PC-9 (cell line): ENCODE measurements at regions not wholly inside any gene's neighbourhood (a gene's known extent, or its start where the extent isn't known, plus 50 kb on each side); places are given as distances from the start of the nearest gene placed in this dataset.

ENCODE experiments used
- BruUV-seq: library from RNA; stranded (reverse); fragments of 400-500 nt; replicated peaks from 2 replicates; lab custom pipeline; 2021; lab: Mats Ljungman, UMichigan
- CTCF ChIA-PET: fragments of 300-600 bp; sonication (Branson Sonifier 250); formaldehyde crosslinking; loops from one replicate; lab custom pipeline; 2022; ENCODE audit warnings: antibody characterized with exemption; lab: Charles Lee
- POLR2A ChIA-PET: fragments of 300-600 bp; sonication (Branson Sonifier 250); formaldehyde crosslinking; loops from one replicate; lab custom pipeline; 2022; ENCODE audit warnings: antibody characterized with exemption; ENCODE audit not compliant: unreplicated experiment; lab: Charles Lee
- DNase-seq, 2 experiments: peaks; one replicate each; pipeline versions ENCODE4 v3.0.0 to v3.0.0-alpha.2; 2015 to 2022; ENCODE audit warnings: mixed read lengths in 1 of 2
- H2AFZ ChIP-seq: fragments of 200-600 bp; sonication (generic); 2 replicates; pipeline ENCODE4 v1.8.1; 2017; ENCODE audit warnings: antibody characterized with exemption
- H3F3A ChIP-seq: fragments of 200-600 bp; sonication (generic); 2 replicates; pipeline ENCODE4 v1.8.1; 2017; ENCODE audit warnings: antibody characterized with exemption, mild to moderate bottlenecking, low read depth; ENCODE audit not compliant: insufficient read depth
- H3K27ac ChIP-seq: fragments of 200-600 bp; sonication (generic); 2 replicates; pipeline ENCODE4 v1.6.1; 2016; ENCODE audit warnings: mixed run types
- H3K27me3 ChIP-seq: fragments of 200-600 bp; sonication (generic); 2 replicates; pipeline ENCODE4 v1.6.1; 2016; ENCODE audit warnings: low read depth, mixed run types; ENCODE audit not compliant: insufficient read depth
- H3K36me3 ChIP-seq: fragments of 200-600 bp; sonication (generic); 2 replicates; pipeline ENCODE4 v1.6.1; 2016; ENCODE audit warnings: low read depth, mixed run types
- H3K4me1 ChIP-seq: fragments of 200-600 bp; sonication (generic); replicated peaks from 2 replicates; pipeline ENCODE4 v1.6.1; 2016; ENCODE audit warnings: mixed run types; ENCODE audit not compliant: insufficient read depth
- H3K4me2 ChIP-seq: fragments of 200-600 bp; sonication (generic); 2 replicates; pipeline ENCODE4 v1.6.1; 2017; ENCODE audit warnings: mixed run types
- H3K4me3 ChIP-seq: fragments of 200-600 bp; sonication (generic); 2 replicates; pipeline ENCODE4 v1.6.1; 2016; ENCODE audit warnings: mixed run types
- H3K79me2 ChIP-seq: fragments of 200-600 bp; sonication (generic); 2 replicates; pipeline ENCODE4 v1.6.1; 2017; ENCODE audit warnings: low read depth, mixed run types
- H3K9me2 ChIP-seq: fragments of 200-600 bp; sonication (generic); 2 replicates; pipeline ENCODE4 v1.8.1; 2017; ENCODE audit warnings: mild to moderate bottlenecking; ENCODE audit not compliant: insufficient read depth
- H3K9me3 ChIP-seq: fragments of 200-600 bp; sonication (generic); 2 replicates; pipeline ENCODE4 v1.8.1; 2016; ENCODE audit warnings: low read depth; ENCODE audit not compliant: insufficient read depth
- H4K20me1 ChIP-seq: fragments of 200-600 bp; sonication (generic); 2 replicates; pipeline ENCODE4 v1.8.1; 2017; ENCODE audit not compliant: insufficient read depth
- CTCF ChIP-seq: fragments of 200-600 bp; sonication (generic); conservative IDR thresholded peaks from 2 replicates; pipeline ENCODE4 v1.6.1; 2017; ENCODE audit warnings: mixed run types, antibody characterized with exemption, mild to moderate bottlenecking, moderate library complexity
- EZH2 ChIP-seq: fragments of 200-600 bp; sonication (generic); IDR thresholded peaks from 2 replicates; pipeline ENCODE4 v1.8.0; 2017; ENCODE audit warnings: antibody characterized with exemption, low read depth
- intact Hi-C: fragments of 100-400 bp; cut with micrococcal nuclease; formaldehyde crosslinking; loops from one replicate; pipeline ENCODE4 v1.10.0; 2022; ENCODE audit not compliant: unreplicated experiment

- Histone ChIP-seq H4K20me1 (no peaks in the 10 kb centered on the region), H3K27me3 (peaks cover 38% of the 10 kb centered on the region), H3K27ac (no peak overlapping the region), H3K9me2 (no peaks in the 10 kb centered on the region), H3K36me3 (no peaks in the 10 kb centered on the region), H3K4me3 (no peak overlapping the region), H3K79me2 (no peaks in the 10 kb centered on the region), H3K4me2 (no peak overlapping the region), H2AFZ (no peak overlapping the region), H3F3A (no peaks in the 10 kb centered on the region), H3K9me3 (no peaks in the 10 kb centered on the region), H3K4me1 (no peaks in the 10 kb centered on the region)
- POLR2A ChIA-PET = interaction anchor here (0.6 kb wide), 1 partner anchor 928 kb away, joined by 4 read pairs; no protein-coding TSS in a partner anchor
- intact Hi-C loops = no loop called here
- CTCF ChIA-PET = no interaction called here
- TF ChIP-seq EZH2 (no peak), CTCF (no peak)
- BruUV-seq = no TSS peak
- no peak for DNase-seq
Observed at GRCh38 chr15:97761110-97761509, 199.4 kb upstream of the ARRDC4 start.

- H2AFZ ChIP-seq = no peak overlapping the region
- H3K27ac ChIP-seq = no peak overlapping the region
- no TSS peak for BruUV-seq
- no peak for DNase-seq
- no peaks in the 10 kb centered on the region for H3K9me3 ChIP-seq
- H3K4me3 ChIP-seq = no peak overlapping the region
- no peaks in the 10 kb centered on the region for H3K4me1 ChIP-seq
- ChIA-PET POLR2A (no interaction called here), CTCF (no interaction called here)
- H3K27me3 ChIP-seq = no peaks in the 10 kb centered on the region
- no peak overlapping the region for H3K4me2 ChIP-seq
- TF ChIP-seq EZH2 = no peak
- TF ChIP-seq CTCF = no peak
- H4K20me1 ChIP-seq = no peaks in the 10 kb centered on the region
- intact Hi-C loops = no loop called here
- H3K9me2 ChIP-seq = no peaks in the 10 kb centered on the region
- no peaks in the 10 kb centered on the region for H3K36me3 ChIP-seq
- no peaks in the 10 kb centered on the region for H3F3A ChIP-seq
- no peaks in the 10 kb centered on the region for H3K79me2 ChIP-seq
Observed at GRCh38 chr15:97783240-97783639, 177.3 kb upstream of the ARRDC4 start.

GRCh38 chr15:97786741-97787140 lies 173.8 kb upstream of the ARRDC4 start:
- Histone ChIP-seq H3K79me2 (no peaks in the 10 kb centered on the region), H3K27ac (no peak overlapping the region), H3K27me3 (no peaks in the 10 kb centered on the region), H3K4me2 (no peak overlapping the region), H3K9me2 (no peaks in the 10 kb centered on the region), H3K4me1 (no peaks in the 10 kb centered on the region), H4K20me1 (no peaks in the 10 kb centered on the region), H2AFZ (no peak overlapping the region), H3K36me3 (no peaks in the 10 kb centered on the region), H3K4me3 (no peak overlapping the region), H3F3A (no peaks in the 10 kb centered on the region), H3K9me3 (no peaks in the 10 kb centered on the region)
- TF ChIP-seq EZH2 (no peak), CTCF (no peak)
- CTCF ChIA-PET = no interaction called here
- no TSS peak for BruUV-seq
- intact Hi-C loops = no loop called here
- no peak for DNase-seq
- POLR2A ChIA-PET = no interaction called here
